H1 (cell line): ENCODE measurements at regions not wholly inside any gene's neighbourhood (a gene's known extent, or its start where the extent isn't known, plus 50 kb on each side); places are given as distances from the start of the nearest gene placed in this dataset.

ENCODE experiments used
- BCL11A ChIP-seq, 2 experiments: IDR thresholded peaks; one replicate each; pipeline ENCODE4 v1.6.1; 2011; ENCODE audit warnings: low read depth in 2 of 2, low read length in 2 of 2, mild to moderate bottlenecking in 2 of 2
- CREB1 ChIP-seq: IDR thresholded peaks from 2 replicates; pipeline ENCODE4 v1.6.1; 2012; ENCODE audit warnings: inconsistent platforms
- EGR1 ChIP-seq: IDR thresholded peaks from 2 replicates; pipeline ENCODE4 v1.6.1; 2011; ENCODE audit warnings: low read depth, low read length, borderline replicate concordance
- EP300 ChIP-seq, 2 experiments: IDR thresholded peaks; 1 replicate in 1 of 2; 2 replicates in 1 of 2; pipeline ENCODE4 v1.6.1; 2011 to 2012; ENCODE audit warnings: low read depth in 2 of 2, low read length in 2 of 2, mild to moderate bottlenecking in 2 of 2, borderline replicate concordance in 1 of 2, inconsistent platforms in 1 of 2, moderate library complexity in 1 of 2
- POLR2AphosphoS5 ChIP-seq: IDR thresholded peaks from 2 replicates; pipeline ENCODE4 v1.6.1; 2011; ENCODE audit warnings: low read depth, low read length
- SIN3A ChIP-seq, 2 experiments: IDR thresholded peaks in 1 of 2; conservative IDR thresholded peaks in 1 of 2; 2 replicates each; pipeline ENCODE4 v1.6.1; 2011 to 2012; ENCODE audit warnings: low read length in 2 of 2, improper control_type of control experiment in 1 of 2, low read depth in 1 of 2, mild to moderate bottlenecking in 1 of 2
- YY1 ChIP-seq: IDR thresholded peaks from 2 replicates; pipeline ENCODE4 v1.6.1; 2011; ENCODE audit warnings: low read depth, mild to moderate bottlenecking, low read length
- TF ChIP-seq, protein P1 (sequence below): IDR thresholded peaks from 2 replicates; pipeline ENCODE4 v1.6.1; 2012; ENCODE audit warnings: low read length, inconsistent platforms
- TF ChIP-seq, protein P2 (sequence below), 3 experiments: IDR thresholded peaks; 1 replicate in 2 of 3; 2 replicates in 1 of 3; pipeline versions ENCODE4 v1.5.1 to v1.6.1; 2011; ENCODE audit warnings: low read length in 3 of 3, mild to moderate bottlenecking in 3 of 3, inconsistent platforms in 2 of 3, low read depth in 1 of 3, moderate library complexity in 1 of 3; ENCODE audit not compliant: insufficient read depth in 1 of 3; ENCODE audit errors: control extremely low read depth in 1 of 3
- TF ChIP-seq, protein P3 (sequence below): IDR thresholded peaks from 2 replicates; pipeline ENCODE4 v1.6.1; 2012; ENCODE audit warnings: inconsistent platforms

DNA sequence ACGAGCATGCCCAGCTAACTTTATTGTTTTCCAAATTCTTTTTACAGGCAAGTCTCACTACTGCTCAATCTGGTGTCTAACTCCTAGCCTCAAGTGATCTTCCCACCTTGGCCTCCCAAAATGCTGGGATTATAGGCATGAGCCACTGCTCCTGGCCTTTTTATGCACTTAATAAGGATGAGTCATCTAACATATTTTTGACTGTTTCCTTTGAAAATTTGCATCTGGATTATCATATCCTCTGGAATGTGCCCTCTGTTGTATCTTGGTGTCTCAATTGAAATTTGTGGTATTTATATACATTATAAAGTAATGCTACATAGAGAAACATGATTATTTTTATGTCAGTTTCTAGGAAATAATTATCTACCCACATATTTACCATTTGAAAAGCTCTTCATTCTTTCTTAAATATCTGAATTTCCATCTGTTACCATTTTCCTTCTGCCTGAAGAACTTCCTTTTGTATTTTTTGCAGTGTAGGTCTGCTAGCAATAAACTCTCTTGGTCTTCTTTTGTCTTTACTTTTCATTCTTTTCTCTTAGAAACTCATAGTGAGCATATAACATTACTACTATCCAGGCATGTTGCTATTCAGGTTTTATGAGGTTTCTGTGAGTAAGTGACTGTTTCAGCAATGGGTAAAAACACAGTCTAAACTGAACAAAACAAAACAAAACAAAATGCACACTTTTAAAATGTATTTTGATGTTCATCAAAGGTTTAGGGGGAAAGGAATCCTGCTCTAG is 52.8 kb upstream of the CNOT2 start:
- no peak for TF ChIP-seq EP300 (IDR thresholded peaks at IDR 0.05; ENCODE audit: borderline replicate concordance in 1 of 2, low read depth in 2 of 2, low read length in 2 of 2)
- TF ChIP-seq POLR2AphosphoS5, result no peak
- TF ChIP-seq CREB1, result no peak
- TF ChIP-seq EGR1, result no peak
- TF ChIP-seq, protein P1, sequence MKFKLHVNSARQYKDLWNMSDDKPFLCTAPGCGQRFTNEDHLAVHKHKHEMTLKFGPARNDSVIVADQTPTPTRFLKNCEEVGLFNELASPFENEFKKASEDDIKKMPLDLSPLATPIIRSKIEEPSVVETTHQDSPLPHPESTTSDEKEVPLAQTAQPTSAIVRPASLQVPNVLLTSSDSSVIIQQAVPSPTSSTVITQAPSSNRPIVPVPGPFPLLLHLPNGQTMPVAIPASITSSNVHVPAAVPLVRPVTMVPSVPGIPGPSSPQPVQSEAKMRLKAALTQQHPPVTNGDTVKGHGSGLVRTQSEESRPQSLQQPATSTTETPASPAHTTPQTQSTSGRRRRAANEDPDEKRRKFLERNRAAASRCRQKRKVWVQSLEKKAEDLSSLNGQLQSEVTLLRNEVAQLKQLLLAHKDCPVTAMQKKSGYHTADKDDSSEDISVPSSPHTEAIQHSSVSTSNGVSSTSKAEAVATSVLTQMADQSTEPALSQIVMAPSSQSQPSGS, result no peak
- TF ChIP-seq, protein P2, sequence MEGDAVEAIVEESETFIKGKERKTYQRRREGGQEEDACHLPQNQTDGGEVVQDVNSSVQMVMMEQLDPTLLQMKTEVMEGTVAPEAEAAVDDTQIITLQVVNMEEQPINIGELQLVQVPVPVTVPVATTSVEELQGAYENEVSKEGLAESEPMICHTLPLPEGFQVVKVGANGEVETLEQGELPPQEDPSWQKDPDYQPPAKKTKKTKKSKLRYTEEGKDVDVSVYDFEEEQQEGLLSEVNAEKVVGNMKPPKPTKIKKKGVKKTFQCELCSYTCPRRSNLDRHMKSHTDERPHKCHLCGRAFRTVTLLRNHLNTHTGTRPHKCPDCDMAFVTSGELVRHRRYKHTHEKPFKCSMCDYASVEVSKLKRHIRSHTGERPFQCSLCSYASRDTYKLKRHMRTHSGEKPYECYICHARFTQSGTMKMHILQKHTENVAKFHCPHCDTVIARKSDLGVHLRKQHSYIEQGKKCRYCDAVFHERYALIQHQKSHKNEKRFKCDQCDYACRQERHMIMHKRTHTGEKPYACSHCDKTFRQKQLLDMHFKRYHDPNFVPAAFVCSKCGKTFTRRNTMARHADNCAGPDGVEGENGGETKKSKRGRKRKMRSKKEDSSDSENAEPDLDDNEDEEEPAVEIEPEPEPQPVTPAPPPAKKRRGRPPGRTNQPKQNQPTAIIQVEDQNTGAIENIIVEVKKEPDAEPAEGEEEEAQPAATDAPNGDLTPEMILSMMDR (IDR thresholded peaks at IDR 0.05; ENCODE audit: control extremely low read depth in 1 of 3, insufficient read depth in 1 of 3, low read depth in 1 of 3, low read length in 3 of 3), result no peak
- TF ChIP-seq, protein P3, sequence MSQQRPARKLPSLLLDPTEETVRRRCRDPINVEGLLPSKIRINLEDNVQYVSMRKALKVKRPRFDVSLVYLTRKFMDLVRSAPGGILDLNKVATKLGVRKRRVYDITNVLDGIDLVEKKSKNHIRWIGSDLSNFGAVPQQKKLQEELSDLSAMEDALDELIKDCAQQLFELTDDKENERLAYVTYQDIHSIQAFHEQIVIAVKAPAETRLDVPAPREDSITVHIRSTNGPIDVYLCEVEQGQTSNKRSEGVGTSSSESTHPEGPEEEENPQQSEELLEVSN, result no peak
- no peak for TF ChIP-seq SIN3A (conservative IDR thresholded peaks at IDR 0.05 in 1 of 2, IDR thresholded peaks at IDR 0.05 in 1 of 2; ENCODE audit: low read depth in 1 of 2, low read length in 2 of 2)
- TF ChIP-seq YY1, result no peak
- TF ChIP-seq BCL11A (IDR thresholded peaks at IDR 0.05; ENCODE audit: low read depth in 2 of 2, low read length in 2 of 2), result no peak
